PC-9 (cell line): ENCODE measurements at regions not wholly inside any gene's neighbourhood (a gene's known extent, or its start where the extent isn't known, plus 50 kb on each side); places are given as distances from the start of the nearest gene placed in this dataset.

ENCODE experiments used
- EZH2 ChIP-seq: fragments of 200-600 bp; sonication (generic); IDR thresholded peaks from 2 replicates; pipeline ENCODE4 v1.8.0; 2017; ENCODE audit warnings: antibody characterized with exemption, low read depth
- TF ChIP-seq, protein P1 (sequence below): fragments of 200-600 bp; sonication (generic); conservative IDR thresholded peaks from 2 replicates; pipeline ENCODE4 v1.6.1; 2017; ENCODE audit warnings: mixed run types, antibody characterized with exemption, mild to moderate bottlenecking, moderate library complexity

DNA sequence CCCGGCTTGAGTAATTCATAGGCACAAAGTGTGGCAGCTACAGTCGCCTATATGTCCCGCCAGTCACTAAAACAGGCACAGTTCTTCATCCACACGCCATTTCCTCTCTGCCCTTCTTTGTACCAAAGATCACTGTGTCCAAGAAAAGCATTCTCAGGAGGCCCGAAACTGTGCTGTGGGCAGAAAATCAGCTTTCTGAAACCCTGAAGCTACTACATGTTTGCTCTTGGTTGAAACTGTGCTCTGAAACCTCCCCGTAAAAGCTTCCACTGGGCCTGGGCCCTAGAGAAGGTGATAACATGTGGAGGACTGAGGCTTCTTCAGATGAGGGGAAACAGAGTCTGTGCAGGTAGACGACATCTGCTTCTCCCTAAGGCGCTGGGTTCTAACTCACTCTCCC, 75.6 kb upstream of the ID2 start:
- TF ChIP-seq, protein P1, sequence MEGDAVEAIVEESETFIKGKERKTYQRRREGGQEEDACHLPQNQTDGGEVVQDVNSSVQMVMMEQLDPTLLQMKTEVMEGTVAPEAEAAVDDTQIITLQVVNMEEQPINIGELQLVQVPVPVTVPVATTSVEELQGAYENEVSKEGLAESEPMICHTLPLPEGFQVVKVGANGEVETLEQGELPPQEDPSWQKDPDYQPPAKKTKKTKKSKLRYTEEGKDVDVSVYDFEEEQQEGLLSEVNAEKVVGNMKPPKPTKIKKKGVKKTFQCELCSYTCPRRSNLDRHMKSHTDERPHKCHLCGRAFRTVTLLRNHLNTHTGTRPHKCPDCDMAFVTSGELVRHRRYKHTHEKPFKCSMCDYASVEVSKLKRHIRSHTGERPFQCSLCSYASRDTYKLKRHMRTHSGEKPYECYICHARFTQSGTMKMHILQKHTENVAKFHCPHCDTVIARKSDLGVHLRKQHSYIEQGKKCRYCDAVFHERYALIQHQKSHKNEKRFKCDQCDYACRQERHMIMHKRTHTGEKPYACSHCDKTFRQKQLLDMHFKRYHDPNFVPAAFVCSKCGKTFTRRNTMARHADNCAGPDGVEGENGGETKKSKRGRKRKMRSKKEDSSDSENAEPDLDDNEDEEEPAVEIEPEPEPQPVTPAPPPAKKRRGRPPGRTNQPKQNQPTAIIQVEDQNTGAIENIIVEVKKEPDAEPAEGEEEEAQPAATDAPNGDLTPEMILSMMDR: no peak
- TF ChIP-seq EZH2: no peak
